ENCODE measurements at regions not wholly inside any gene's neighbourhood (a gene's known extent, or its start where the extent isn't known, plus 50 kb on each side); places are given as distances from the start of the nearest gene placed in this dataset.

DNA sequence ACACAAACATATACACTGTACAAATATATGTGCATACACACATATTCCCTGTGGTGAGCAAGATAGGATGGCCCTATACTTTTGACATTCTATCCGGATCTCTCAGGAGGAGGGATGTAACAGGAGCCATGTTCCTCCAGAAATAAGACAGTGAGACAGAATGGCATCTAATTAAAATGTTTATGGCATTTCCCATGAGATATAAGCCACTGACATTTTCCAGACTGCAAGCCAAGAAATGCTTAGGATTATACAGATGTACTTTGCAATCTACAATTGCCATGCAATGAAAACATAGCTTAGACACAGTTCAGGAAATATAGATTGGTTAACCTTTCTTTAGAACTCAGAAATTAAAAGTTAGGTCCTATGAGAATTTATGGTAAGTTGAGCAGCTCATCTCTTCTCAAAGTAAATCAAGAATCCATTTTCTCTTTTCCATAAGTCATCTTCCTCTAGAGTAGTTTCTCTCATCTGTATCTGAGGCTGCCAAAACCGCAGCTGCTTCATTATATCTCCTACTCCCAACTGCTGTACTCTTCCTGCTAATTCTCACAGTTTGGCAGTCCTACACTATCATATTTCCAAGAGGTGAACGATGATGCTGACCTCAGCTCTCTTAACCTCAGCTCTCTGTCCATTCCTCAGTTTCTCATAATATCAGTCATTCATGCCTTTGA is 1719.1 kb downstream of the MAT2B start:
- no peak for DNase-seq

DNA sequence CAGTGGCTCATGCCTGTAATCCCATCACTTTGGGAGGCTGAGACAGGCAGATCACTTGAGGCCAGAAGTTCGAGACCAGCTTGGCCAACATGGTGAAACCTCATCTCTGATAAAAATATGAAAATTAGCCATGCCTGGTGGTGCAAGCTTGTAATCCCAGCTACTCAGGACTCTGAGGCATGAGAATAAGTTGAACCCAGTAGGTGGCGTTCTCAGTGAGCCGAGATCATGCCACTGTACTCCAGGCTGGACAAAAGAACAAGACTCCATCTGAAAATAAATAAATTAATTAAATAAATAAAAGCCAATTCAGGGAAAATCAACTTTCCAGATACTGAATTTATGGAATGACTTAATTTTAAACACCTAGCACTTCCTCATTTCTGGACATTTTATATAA is 1722.1 kb downstream of the MAT2B start:
- no peak for DNase-seq

DNA sequence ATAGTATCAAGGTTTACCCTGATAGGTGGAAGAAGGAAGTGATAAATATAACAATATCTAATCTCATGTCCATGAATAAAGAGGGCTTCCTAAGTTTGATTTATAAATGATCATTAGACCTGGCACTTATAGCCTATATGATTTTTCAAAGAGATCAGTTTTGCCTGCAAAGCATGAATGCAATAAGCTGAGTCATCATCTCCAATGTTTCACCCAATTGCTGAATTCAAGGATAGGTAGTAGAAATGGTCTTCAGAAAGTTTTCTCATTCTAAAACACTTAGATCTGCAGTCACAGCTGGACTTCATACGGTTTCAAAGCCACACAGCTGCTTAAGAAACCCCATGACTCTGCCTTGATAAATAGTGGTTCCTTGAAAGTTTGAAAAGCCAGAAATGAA is 1722.8 kb downstream of the MAT2B start:
- no peak for DNase-seq

DNA sequence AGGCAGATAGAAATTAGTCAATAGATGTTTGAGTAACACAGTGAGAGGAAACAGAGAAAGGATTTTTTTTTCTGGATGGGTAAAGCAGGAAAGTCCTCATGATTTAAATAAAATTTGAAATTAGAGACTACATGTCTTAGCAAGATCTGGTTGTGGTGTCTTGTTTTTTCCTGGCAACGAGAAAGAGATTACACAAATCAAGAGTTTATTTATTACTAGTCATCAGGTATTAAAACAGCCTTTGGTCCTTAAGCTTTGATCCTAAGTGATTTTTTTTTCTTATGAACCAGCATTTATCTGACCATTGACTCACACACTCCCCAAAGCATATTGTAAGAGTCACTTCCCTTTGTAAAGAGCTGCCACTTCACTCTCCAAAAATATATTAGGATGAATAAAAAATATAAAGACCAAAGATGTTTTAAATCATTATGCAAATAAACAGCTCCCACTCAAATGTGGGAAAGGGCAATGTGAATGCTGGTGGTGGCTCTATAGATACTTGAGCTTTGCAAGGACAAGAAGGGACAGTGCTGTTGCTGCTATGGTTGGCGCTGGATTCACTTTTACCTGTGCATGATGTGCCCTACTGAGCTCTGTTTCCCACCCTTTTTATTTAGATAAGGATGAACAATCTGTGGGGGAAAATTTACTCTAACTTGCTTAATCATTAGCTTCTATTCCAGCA is 1726.5 kb downstream of the MAT2B start:
- no peak for DNase-seq

DNA sequence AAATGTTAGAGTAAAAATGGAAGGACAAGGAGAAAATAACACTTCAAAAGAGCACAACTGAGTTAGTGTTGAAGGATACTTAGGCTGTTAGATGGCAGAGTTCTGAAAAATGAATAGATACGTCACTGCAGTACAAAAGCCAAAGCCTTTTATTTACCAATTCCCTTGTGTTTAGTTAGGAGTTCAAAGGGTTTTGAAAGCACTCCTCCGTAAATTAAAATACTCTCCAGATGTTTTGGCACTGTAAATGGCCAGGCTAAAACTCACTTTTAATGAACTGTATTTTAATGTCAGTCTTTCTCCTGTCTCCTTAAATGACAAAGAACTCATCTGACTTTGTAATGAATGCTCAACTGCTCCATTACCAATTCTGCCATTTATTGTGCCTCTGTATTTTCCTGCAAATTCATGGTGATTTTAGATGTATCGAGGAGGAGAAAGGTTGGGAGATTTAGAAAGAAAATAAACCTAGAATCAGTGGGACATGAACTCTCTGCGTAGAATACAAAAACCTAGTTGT is 1727.2 kb downstream of the MAT2B start:
- DNase-seq, result no peak

DNA sequence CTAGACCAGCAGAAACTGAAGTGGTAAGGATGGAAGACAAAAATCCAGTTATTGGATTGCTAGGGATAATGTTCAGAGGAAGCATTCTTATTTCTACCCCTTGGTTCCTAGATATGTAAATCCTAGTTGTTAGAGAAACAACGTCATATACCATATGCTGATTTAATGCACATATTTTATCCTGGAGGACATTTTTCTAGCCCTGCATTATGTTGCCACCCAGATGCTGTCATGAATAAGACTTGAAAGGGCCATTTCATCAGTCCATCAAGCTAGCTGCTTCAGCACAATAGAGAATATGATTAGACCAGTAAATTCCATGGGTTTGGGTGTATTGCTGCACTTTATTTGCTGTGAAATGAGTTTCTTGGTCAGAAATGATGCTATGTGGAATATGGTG is 1736.4 kb downstream of the MAT2B start:
- no peak for DNase-seq

DNA sequence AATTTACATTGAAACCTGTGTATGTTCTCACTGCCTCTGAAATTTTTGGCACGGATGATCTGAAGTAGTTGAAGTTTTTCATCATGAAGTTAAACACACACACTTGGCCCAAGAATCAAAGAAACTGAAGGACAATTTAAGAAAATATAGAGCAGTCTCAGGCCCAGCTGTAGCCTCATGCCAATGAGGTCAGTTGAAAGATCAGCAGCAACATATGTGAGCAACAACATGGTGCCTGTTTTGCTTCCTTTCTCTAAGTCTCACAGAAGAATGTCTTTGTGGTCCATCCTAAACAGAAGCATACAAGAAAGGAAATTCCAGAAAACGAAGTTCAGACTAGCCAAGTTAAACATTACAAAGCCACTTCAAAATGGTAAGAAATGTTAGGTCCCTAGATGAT is 1737.2 kb downstream of the MAT2B start:
- DNase-seq, result no peak

DNA sequence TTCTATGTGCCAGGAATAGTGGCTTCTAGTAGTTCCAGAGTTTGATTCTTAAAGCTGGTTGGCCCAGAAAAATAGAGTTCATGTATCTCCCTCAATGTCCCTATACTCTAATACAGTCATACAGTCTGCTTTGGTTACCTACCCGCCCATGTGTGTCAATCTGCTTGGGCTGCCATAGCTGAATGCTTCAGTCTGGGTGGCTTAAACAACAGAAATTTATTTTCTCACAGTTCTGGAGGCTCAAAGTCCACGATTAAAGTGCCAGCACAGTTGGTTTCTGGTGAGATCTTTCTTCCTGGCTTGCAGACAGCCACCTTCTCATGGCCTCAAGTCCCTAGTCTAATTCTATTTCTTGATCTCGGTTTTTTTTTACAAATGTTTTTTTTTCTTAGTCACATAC is 1739.0 kb downstream of the MAT2B start:
- no peak for DNase-seq

DNA sequence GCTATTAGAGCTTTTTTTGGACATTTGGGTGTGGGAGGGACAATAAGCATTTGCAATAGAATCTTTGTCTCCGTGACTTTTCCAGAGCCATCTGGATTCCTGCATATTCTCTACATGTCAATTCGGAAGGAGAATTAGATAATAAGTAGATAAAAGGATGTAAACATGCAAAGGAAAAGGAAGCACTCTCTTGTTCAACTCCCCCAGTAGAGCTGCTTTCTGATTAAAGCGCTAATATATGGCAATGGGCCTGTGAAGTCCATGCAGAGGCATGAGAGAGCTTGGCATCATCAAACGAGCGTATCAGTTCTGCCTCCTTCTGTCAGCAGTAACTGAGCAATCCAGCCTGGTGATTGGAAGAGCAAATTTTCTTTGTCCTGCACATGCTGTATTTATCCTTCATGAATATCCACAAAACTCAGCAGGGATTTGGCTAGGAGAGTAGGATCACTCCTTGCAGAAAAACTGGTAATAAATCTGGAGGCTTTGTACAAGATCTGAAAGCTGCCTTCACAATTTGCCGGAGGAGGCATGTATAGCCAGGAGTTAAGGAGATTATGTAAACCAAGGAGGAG is 1752.9 kb downstream of the MAT2B start:
- DNase-seq, result no peak

DNA sequence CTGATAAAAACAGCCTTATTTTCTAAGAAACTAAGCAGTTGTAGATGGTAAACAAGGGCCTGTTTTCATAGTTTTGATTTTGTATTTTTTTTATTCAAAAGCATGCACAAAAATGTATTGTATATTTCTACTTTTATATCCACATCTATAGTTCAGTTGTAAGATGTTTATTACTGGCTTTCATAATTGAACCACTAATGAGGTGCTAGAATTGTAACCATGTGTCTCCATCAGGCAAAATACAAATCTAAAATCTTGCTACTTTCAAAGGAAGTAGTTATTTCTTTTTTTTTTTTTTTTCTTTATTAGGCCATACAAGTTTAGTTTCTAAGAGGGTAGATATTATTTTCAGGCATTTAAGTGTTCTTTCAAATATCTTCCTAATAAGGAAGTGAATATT is 1755.0 kb downstream of the MAT2B start:
- no peak for DNase-seq

DNA sequence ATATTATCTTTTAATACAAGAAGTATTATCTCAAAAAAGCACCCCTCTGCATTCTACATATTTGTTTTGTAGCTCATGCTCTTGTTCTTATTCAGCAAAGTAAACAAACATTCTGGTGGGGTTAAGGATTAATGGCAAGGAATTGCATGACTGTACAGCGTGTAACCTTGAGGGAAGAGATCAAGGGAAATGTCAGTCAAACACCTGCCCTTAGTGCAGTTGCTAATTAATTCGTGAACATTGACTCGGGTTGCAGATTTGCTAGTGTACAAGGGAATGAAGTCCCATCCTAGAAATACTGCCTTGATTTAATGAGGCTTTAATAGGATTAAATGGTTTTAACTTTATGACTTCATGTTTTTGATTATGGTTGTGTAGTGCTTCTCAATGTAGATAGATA is 1758.1 kb downstream of the MAT2B start:
- DNase-seq, result no peak

DNA sequence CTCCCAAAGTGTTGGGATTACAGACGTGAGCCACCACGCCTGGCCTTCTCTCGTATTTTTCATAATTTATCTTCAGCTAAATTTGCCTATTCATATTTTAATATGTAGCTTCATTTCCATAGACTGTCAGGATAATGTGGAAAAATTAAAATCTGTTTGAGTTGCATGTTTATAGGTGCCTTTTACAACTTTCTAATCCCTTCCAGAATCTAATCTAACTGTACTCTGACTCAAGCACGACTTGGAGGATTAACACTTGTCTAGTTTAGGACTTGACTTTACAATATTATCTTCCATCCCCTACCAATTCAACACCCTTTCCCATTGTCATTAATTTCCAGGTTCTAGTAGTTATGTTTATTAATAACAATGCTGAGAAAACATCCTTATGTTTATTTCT is 1761.5 kb downstream of the MAT2B start:
- DNase-seq, result no peak

DNA sequence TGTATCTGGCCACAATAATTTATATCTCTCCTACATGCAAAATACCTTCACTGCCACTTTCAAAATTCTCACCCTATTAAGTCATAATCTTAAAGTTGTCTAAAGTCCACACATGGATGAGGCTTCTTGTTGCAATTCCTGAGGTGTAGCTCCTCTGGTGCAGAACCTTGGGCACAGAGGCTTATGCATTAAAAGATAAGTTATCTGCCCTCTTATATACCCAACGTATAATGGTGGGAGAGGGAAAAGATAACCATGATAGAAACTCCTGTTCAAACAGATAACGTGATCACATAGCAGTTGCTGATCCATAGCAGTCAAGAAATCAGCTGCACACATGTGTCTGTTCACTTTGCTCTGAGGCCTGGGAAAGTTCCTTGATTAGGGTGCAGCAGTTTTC is 1767.0 kb downstream of the MAT2B start:
- DNase-seq, result no peak

DNA sequence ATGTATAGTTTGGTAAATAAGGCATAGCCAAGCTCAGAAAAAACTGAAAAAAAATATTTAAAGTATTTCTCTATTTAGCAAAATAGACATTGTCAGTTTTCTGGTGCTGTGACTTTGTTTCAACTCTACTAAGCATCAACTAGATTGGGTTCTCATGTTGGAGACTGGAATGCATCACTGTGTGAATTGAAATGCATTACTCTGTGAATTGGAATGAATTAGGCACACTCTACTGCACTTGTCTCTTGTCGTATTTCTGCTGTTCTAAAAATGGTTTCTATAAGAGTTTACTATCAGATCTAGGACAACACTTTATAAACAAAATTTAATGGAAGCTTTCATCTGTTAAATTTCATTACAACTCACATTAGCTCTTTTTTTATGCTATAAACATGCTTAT is 1772.2 kb downstream of the MAT2B start:
- no peak for DNase-seq

DNA sequence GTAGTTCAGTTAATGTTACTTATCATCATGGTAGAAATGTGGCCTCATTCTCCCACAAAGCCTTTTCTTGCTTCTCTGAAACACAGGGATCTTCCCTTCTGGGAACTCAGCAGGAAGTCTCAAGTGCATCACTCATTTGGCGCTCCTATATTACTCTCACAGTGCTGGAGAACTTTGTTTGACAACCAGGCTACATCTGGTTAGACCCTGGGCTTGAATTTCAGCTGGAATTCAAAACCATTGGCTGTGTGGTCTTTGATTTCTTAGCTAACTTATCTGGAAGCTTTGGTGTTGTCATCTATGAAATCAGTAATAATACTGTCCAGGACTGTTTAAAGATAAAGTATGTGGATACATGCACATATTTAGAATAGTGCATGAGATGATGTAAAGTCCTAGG is 1777.1 kb downstream of the MAT2B start:
- DNase-seq, result no peak

DNA sequence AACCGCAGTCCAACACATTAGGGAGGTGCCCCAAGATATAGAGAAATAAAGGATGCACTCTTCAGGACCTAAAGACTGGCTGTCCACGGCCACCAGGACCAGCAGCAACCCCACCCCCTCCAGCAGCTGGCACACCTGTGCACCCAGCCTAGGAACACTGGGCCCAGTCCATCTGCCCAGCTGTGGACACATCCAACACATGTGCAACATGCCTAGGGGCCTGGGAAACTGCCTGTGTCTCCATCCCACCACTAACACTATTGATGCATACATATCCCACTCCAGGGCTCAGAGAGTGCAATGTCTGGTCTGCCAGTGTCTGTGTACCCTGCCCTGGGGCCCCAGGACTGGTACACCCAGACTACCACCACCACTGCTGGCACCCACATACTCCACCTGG is 1781.3 kb downstream of the MAT2B start:
- no peak for DNase-seq

DNA sequence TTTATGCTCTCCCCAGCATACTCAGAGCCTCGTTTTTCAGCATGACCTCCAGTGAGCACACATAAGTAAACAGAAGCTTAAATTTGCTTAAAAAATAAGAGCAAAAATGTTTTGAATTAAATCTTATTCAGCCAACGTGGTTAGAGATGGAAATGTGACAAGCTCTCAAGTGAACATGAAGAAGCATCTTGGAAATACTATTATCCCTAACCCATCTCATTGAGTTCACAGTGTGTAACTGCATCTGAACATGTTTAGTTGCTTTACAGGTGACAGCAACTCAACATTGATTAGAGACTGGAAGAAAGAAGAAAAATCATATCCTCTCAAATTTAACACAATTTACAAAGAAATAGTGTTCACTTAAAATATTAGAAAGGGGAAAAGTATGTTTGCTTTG is 1785.1 kb downstream of the MAT2B start:
- no peak for DNase-seq

DNA sequence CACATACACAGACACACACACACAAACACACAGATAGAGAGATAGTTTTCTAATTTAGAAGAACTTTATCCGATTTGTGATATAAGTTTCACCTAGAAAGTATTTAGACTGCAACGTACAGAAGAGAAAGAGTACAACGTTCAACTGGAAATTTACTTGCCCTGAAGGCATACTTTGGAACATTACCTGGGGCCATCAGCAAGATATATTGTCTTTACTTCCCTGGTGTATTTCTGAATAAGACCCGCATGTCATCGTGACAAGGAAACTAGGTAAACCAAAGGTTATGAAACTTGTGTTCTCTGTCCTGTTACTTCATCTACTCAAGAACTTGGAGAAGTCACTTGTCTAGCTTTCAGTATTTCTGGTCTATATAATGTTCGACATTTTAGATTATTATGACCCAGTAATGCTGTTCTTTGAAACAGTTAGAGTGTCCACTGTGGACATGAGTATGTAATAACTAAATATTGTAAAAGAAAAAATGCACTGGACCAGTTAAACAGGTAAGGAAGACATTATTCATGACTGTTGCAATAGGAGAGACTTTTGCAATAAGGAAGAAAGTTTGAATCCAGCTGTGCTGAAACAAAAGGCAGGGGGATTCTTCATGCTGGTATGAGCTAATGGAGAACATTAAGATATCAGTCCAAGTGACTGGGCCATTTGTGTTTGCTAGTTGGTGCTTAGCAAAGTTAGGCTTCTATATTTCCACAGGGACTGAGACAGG is 1791.1 kb downstream of the MAT2B start:
- no peak for DNase-seq

DNA sequence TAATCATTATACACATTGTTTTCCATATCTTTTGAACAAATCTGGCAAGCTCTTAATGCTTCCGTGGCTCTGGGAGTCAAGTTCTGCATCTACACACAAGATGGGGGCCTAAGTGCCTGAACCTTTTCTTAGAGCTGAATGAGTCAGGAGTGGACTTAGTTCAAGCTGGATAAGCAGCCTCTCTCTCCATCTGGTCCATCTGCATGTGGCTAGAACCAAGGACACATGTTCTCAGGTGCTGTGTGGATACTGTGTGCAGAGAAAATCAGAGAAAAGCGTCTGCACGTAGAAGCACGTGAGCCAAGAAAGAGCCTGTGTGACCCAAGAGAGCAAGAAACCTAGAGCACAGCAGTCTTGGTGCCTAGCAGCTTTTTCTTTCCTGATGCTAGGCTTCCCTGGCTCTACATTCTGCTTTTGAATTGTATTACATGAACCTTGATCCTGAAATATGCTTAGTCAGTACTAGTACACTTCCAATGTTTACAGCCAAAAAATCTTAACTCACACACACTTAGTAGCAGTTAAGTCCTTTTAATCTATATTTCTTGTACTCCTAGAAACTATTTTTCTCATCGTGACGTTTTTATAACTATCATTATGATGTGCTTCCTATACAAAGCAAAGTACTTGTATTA is 1798.9 kb downstream of the MAT2B start:
- no peak for DNase-seq

DNA sequence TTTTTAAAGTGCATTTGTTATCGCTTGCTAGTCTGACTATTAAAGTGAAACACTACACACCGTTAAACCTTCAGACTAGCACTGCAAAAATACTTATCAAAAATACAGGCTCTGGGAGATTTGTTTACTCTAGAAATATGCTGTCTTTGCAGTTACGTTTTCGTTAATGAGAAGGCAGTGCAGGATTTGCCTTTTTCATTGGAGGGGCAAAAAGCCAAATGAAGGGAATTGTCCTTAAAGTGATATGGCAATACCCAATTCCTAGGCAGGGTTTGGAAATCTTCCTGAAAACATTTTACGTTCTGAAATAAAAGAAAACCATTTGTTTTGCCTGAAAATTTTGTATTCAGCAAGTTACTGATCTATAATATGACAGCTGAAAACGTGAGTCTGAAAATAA is 1800.2 kb downstream of the MAT2B start:
- no peak for DNase-seq

DNA sequence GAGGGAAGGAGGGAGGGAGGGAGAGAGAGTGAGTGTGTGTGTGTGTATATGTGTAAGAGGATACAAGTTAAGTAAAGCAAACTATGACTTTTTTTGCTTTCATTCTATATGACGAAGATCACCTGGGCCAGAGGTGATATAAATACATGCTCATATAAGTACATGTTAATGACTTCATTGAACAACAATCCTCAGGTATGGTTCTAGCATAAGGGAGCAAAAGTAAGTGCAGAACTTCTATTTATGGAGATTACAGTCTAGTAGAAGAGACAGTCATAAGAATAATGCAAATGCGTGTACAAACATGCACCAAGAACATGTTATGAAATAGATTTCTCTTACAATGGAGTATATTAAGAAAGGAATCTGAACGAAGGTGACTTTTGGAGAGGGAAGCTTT is 1804.0 kb downstream of the MAT2B start:
- no peak for DNase-seq

DNA sequence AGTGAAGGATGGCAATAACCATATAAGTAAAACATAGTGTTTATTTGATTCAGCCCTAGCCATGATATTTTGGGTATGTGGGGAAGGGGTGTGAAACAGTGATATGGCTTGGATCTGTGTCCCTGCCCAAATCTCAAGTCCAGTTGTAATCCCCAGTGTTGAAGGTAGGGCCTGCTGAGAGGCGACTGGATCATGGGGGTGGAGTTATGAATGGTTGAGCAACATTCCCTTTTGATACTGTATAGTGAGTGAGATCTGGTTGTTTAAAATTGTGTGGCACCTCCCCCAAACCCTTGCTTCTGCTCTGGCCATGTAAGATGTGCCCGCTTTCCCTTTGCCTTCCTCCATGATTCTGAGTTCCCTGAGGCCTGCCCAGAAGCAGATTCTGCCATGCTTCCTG is 1804.6 kb downstream of the MAT2B start:
- DNase-seq, result no peak

DNA sequence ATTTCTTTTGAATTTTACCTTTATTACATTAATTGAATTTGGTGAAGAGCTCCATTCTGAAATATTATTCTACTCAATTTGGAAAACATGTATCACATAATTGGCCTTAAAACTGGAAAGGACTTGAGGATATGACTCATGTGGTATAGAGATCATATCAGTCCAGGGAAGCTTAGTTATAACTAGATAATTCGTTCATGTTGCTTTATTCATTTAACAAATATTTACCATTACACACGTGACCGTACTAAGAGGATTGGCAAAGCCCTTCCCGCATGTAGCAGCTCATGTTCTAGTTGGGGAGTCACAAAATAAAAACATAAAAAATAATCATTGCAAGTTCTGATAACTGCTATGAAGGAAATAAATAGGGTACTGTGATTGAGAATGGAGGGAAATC is 1816.5 kb downstream of the MAT2B start:
- no peak for DNase-seq
